NCI-H146 treated with DMSO at 0.1 percent for 48 hours (cell line): ENCODE measurements at regions not wholly inside any gene's neighbourhood (a gene's known extent, or its start where the extent isn't known, plus 50 kb on each side); places are given as distances from the start of the nearest gene placed in this dataset.
"Not testable (repeated sequence)": the region's sequence is repeated elsewhere in the genome, so short reads cannot be mapped to it uniquely, and the experiment has no call there.

Source experiments
- DNase-seq: peaks from one replicate; lab custom pipeline; 2025; ENCODE audit not compliant: unreplicated experiment; lab: John Stamatoyannopoulos, UW

- DNase-seq: not testable (repeated sequence)
Measured at GRCh38 chr5:19246191-19246590, 741.8 kb downstream of the CDH18 start.

GRCh38 chr5:19247302-19247701 is 740.7 kb downstream of the CDH18 start:
- no peak for DNase-seq

- no peak for DNase-seq
Measured at GRCh38 chr5:19256036-19256435, 732.0 kb downstream of the CDH18 start.

GRCh38 chr5:19258686-19259085 is 729.3 kb downstream of the CDH18 start:
- DNase-seq: no peak

GRCh38 chr5:19261879-19262278 is 726.1 kb downstream of the CDH18 start:
- no peak for DNase-seq

- no peak for DNase-seq
Measured at GRCh38 chr5:19264821-19265220, 723.2 kb downstream of the CDH18 start.

- DNase-seq: no peak
Measured at GRCh38 chr5:19266791-19267190, 721.2 kb downstream of the CDH18 start.

- no peak for DNase-seq
Measured at GRCh38 chr5:19270153-19270552, 717.8 kb downstream of the CDH18 start.

GRCh38 chr5:19274578-19274977 is 713.4 kb downstream of the CDH18 start:
- no peak for DNase-seq

GRCh38 chr5:19285286-19285685 is 702.7 kb downstream of the CDH18 start:
- DNase-seq: no peak

- DNase-seq: not testable (repeated sequence)
Measured at GRCh38 chr5:19287548-19288277, 700.3 kb downstream of the CDH18 start.

GRCh38 chr5:19288311-19288710 is 699.7 kb downstream of the CDH18 start:
- not testable (repeated sequence) for DNase-seq

GRCh38 chr5:19297934-19298333 is 690.1 kb downstream of the CDH18 start:
- no peak for DNase-seq

GRCh38 chr5:19301271-19301670 is 686.7 kb downstream of the CDH18 start:
- no peak for DNase-seq

- DNase-seq: no peak
Measured at GRCh38 chr5:19314840-19315239, 673.2 kb downstream of the CDH18 start.

- no peak for DNase-seq
Measured at GRCh38 chr5:19319252-19319651, 668.7 kb downstream of the CDH18 start.

- no peak for DNase-seq
Measured at GRCh38 chr5:19322716-19323485, 665.1 kb downstream of the CDH18 start.

- no peak for DNase-seq
Measured at GRCh38 chr5:19334278-19334677, 653.7 kb downstream of the CDH18 start.

- DNase-seq: no peak
Measured at GRCh38 chr5:19342942-19343341, 645.1 kb downstream of the CDH18 start.

- DNase-seq: no peak
Measured at GRCh38 chr5:19352120-19352519, 635.9 kb downstream of the CDH18 start.

GRCh38 chr5:19369048-19369447 is 619.0 kb downstream of the CDH18 start:
- DNase-seq: no peak

GRCh38 chr5:19369561-19369960 is 618.4 kb downstream of the CDH18 start:
- DNase-seq: no peak
